ENCODE measurements at regions not wholly inside any gene's neighbourhood (a gene's known extent, or its start where the extent isn't known, plus 50 kb on each side); places are given as distances from the start of the nearest gene placed in this dataset.
"Not testable (repeated sequence)": the region's sequence is repeated elsewhere in the genome, so short reads cannot be mapped to it uniquely, and the experiment has no call there.

DNA sequence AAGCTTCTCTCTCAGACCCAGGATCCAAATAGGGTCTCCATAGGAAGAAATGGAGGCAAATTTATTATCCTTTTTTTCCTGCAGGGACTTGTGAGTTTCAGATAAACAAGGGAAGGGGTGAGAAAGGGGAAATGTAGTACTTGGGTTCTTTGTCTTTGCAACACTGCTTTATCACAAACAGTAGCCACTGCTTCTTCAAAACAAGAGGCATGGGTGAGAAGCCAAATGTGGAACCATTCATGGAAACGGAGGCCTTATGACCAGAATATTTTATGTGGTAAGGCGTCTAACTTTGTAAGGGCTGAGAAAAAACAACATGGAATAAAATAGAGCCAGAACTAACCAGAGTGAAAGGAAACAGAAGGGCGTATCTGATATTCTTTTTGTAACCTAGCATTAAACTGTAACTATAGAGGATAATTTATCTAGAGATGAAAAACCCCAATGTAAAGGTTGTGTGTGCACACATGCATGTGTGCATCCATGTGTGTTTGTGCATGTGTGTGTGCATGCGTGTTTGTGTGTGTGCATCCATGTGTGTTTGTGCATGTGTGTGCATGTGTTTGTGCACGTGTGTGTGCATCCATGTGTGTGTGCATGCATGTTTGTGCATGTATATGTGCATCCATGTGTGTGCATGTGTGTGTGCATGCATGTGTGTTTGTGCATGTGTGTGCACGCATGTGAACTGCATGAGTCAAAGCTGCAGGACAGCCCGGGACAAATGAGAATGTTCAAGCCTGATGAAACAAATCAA is 143.3 kb upstream of the SMLR1 start:
- no peak for ATAC-seq (replicated peaks in 6 of 8)
- no peak overlapping the region for H3K27ac ChIP-seq
- in situ Hi-C loops (cut with MboI; ENCODE audit: low pct_unique_long_range_greater_than_20kb in 2 of 9, low sequenced_read_pairs in 9 of 9, unreplicated experiment in 9 of 9): loop anchor here in 3 of 9 experiments (25.0 kb wide), 1 partner anchor 322 kb away; the partner anchor contains the start of gene TMEM200A (in 3 of the 3)
- no peak overlapping the region for H3K4me3 ChIP-seq
- 56 to 100% (median 83%) methylated on average over 1 to 7 of the region's 7 CpGs for WGBS, 10 experiments
- H3K4me1 ChIP-seq (replicated peaks in 1 of 2): peaks cover 4 to 13% of the 10 kb centered on the region in 2 donors

DNA sequence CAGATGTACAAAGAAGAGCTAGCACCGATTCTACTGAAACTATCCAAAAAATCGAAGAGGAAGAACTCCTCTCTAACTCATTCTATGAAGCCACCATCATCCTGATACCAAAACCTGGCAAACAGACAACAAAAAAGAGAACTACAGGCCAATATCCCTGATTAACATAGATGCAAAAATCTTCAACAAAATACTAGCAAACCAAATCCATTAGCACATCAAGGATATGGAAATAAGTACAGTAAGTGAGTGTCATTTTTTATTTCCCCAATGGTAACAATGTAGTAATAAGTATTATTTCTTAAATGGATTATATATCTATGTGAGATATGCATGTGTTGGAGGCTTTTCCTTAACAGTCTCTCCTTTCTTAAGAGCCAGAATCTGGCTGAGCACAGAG is 134.5 kb upstream of the SMLR1 start:
- peak in 3 of 8 experiments; percentile 29 to 68 (median 50) for ATAC-seq (replicated peaks in 6 of 8)
- H3K27ac ChIP-seq: no peak overlapping the region
- in situ Hi-C loops (cut with MboI; ENCODE audit: low pct_unique_long_range_greater_than_20kb in 2 of 9, low sequenced_read_pairs in 9 of 9, unreplicated experiment in 9 of 9): loop anchor here in 4 of 9 experiments (10.0 to 25.0 kb wide), 2 partner anchors 330 to 368 kb away; partner anchors contain the start of gene TMEM200A (in 3 of the 4)
- H3K4me1 ChIP-seq (replicated peaks in 1 of 2): peaks cover 6 to 17% of the 10 kb centered on the region in 2 donors
- WGBS, 10 experiments: 38 to 86% (median 78%) methylated on average over 1 to 2 of the region's 2 CpGs; no CpG with 5 or more reads in 2 of the 10 experiments
- H3K4me3 ChIP-seq: no peak overlapping the region

DNA sequence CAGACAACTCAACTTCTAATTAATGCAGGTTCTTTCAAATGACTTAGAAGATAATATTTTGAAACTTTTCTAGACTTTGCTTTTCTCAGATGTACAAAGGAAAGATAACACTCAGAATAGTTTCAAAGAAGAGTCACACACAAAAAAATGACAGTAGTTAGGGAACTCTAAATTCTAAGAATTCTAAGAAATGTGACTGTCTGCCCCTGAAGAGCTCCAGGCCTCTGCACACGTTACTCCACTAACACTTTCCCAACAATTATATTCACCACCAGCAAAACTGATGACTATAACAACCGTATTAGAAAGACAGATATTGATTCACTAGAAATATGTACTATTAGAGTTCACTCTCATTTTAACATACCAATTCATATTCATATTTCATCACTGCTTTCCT is 133.3 kb upstream of the SMLR1 start:
- 17 to 88% (median 41%) methylated on average over 2 of the region's 2 CpGs; no CpG with 5 or more reads in 2 of the 10 experiments for WGBS, 10 experiments
- no peak overlapping the region for H3K4me3 ChIP-seq
- in situ Hi-C loops (cut with MboI; ENCODE audit: low pct_unique_long_range_greater_than_20kb in 2 of 9, low sequenced_read_pairs in 9 of 9, unreplicated experiment in 9 of 9): loop anchor here in 4 of 9 experiments (10.0 to 25.0 kb wide), 2 partner anchors 332 to 369 kb away; partner anchors contain the start of gene TMEM200A (in 3 of the 4)
- ATAC-seq (replicated peaks in 6 of 8): no peak
- no peak overlapping the region for H3K27ac ChIP-seq
- peaks cover 6 to 17% of the 10 kb centered on the region in 2 donors for H3K4me1 ChIP-seq (replicated peaks in 1 of 2)

DNA sequence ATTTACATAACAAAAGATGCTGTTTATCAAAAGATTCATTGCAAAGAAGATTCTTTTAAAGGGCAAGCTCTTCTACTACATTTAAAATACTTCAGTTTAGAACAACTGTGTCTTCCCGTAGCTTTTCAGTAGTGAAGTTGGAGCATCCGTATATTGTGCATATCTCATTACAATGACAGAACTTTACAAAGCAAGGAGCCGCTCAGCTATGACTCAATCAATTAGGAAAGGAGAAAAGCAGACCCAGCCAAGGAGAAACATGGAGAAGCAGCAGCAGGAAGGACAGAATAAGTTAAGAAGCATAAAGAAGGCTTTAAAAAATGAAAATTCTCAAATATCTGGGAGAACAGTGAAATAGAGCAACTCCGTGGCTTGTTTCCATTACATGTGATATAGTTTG is 132.6 kb upstream of the SMLR1 start:
- in situ Hi-C loops (cut with MboI; ENCODE audit: low pct_unique_long_range_greater_than_20kb in 2 of 9, low sequenced_read_pairs in 9 of 9, unreplicated experiment in 9 of 9): loop anchor here in 4 of 9 experiments (10.0 to 25.0 kb wide), 2 partner anchors 332 to 370 kb away; partner anchors contain the start of gene TMEM200A (in 3 of the 4)
- Histone ChIP-seq H3K4me1 (replicated peaks in 1 of 2) (peaks cover 6 to 17% of the 10 kb centered on the region in 2 donors), H3K4me3 (no peak overlapping the region), H3K27ac (no peak overlapping the region)
- peak in 4 of 8 experiments; percentile 31 to 53 (median 38) for ATAC-seq (replicated peaks in 6 of 8)
- WGBS, 10 experiments: 30 to 83% (median 71%) methylated on average over 1 to 4 of the region's 4 CpGs; no CpG with 5 or more reads in 1 of the 10 experiments

DNA sequence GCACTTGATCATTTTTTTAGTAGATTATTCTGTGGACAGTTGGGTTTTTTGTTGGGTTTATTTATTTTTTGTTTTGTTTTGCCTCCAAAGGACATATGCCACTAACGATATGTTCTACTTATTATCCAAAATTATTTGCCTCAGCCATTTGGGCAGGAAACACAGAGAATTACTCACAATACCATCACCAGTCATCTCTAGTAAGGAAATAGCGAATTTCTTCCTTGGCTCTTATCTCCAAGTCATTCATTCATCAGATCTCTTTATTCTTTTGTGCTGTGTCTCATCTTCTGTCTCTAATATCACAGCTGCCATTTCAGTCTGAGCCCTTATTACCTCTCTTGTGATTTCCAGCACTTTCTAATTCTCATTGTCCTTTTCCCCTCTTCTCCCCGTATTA is 130.4 kb upstream of the SMLR1 start:
- Histone ChIP-seq H3K4me3 (no peak overlapping the region), H3K4me1 (replicated peaks in 1 of 2) (peaks cover 6 to 17% of the 10 kb centered on the region in 2 donors), H3K27ac (no peak overlapping the region)
- WGBS, 10 experiments: 22 to 96% (median 84%) methylated on average over 2 to 3 of the region's 3 CpGs
- in situ Hi-C loops (cut with MboI; ENCODE audit: low pct_unique_long_range_greater_than_20kb in 2 of 9, low sequenced_read_pairs in 9 of 9, unreplicated experiment in 9 of 9): loop anchor here in 4 of 9 experiments (10.0 to 25.0 kb wide), 2 partner anchors 335 to 372 kb away; partner anchors contain the start of gene TMEM200A (in 3 of the 4)
- no peak for ATAC-seq (replicated peaks in 6 of 8)

DNA sequence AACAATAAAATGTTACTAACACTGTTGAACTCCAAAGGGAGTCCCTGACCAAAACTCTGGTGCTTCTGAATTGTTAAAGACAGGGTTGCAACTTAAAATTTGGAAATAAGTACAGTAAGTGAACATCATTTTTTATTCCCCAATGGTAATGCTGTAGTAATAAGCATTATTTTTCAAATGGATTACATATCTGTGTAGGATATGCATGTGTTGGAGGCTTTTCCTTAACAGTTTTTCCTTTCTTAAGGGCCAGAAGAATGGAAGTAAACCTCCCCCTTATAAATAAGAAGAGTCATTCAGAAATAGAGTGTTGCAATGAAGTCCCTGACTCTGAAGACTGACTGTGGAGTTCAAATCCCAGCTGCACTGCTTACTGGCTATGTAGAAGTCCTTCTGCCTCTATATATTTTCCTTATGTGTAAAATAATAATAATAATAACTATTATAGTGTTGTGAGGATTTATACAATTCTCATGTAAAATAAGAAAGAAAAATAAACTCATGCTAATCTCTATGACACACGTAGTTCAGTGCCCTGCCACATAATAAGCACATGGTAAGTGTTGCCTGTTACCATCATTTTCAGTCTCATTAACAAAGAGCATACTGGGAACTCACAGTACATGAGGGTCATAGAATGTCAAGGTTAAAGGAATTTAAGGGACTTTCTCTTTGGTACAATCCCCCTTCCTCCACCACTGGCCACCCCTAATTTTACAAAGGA is 129.8 kb upstream of the SMLR1 start:
- no peak overlapping the region for H3K4me3 ChIP-seq

DNA sequence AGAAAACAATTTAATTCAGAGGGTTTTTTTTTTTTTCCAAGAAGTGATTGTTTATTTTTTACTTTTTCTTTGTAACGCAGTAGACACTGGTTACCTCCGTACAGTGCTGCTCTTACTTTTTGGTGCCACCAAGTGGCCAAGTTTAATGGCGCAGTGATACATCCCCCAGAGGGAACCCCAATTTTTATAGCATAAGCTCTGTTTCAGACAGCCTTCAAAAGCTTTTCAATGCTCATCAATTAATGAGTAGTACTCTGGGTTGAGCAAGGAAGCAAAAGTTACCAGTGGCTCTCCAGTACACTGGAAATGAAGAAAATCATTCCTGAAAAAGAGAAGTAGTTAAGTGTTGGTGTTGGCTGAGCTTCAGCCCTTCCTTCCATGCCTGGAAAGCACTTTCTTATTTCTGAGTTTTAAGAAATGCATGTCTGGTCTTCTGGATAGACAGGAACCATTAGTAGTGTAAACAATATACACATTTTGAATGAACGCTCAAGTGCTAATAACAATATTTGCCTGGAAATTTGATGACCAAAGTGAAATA is 129.1 kb upstream of the SMLR1 start:
- 0 to 61% (median 24%) methylated on average over 1 to 4 of the region's 4 CpGs for WGBS, 10 experiments
- in situ Hi-C loops (cut with MboI; ENCODE audit: low pct_unique_long_range_greater_than_20kb in 2 of 9, low sequenced_read_pairs in 9 of 9, unreplicated experiment in 9 of 9): loop anchor here in 4 of 9 experiments (10.0 to 25.0 kb wide), 2 partner anchors 336 to 373 kb away; partner anchors contain the start of gene TMEM200A (in 3 of the 4)
- ATAC-seq (replicated peaks in 6 of 8): peak; percentile 91 to 99 (median 96)
- Histone ChIP-seq H3K4me3 (no peak overlapping the region), H3K27ac (no peak overlapping the region), H3K4me1 (replicated peaks in 1 of 2) (peaks cover 6 to 17% of the 10 kb centered on the region in 2 donors)

More for the DNA sequence above, 129.8 kb upstream of the SMLR1 start:
- Histone ChIP-seq H3K4me1 (replicated peaks in 1 of 2) (peaks cover 6 to 17% of the 10 kb centered on the region in 2 donors), H3K27ac (no peak overlapping the region)
- in situ Hi-C loops (cut with MboI; ENCODE audit: low pct_unique_long_range_greater_than_20kb in 2 of 9, low sequenced_read_pairs in 9 of 9, unreplicated experiment in 9 of 9): loop anchor here in 4 of 9 experiments (10.0 to 25.0 kb wide), 2 partner anchors 335 to 373 kb away; partner anchors contain the start of gene TMEM200A (in 3 of the 4)
- peak; percentile 54 to 75 (median 68) for ATAC-seq (replicated peaks in 6 of 8)
- WGBS, 10 experiments: 0 to 40% (median 33%) methylated on average over 1 of the region's 1 CpG; no CpG with 5 or more reads in 5 of the 10 experiments

DNA sequence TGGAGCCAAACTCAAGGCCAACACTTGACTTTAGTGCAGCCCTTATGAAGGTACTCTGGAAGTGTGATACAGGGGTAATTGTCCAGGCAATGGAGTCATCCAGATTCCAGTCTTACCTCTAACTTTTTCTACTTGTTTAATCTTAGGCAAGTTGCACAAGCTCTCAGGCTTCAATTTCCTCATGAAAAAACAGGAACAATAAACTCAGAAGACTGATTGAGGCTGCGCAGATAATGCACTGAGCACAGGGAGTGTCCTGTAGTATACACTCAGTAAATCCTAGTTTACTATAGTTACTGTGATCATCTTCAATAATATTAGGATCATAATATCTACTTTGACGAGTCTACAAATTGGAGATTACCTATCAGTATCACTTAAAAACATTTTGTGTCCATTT is 127.5 kb upstream of the SMLR1 start:
- whole genome bisulfite sequencing, 10 experiments: 48 to 100% (median 89%) methylated on average over 1 to 2 of the region's 2 CpGs; no CpG with 5 or more reads in 2 of the 10 experiments
- Histone ChIP-seq H3K4me1 (replicated peaks in 1 of 2) (peaks cover 0 to 7% of the 10 kb centered on the region in 2 donors), H3K4me3 (no peak overlapping the region), H3K27ac (no peak overlapping the region)
- ATAC-seq (replicated peaks in 6 of 8): no peak
- in situ Hi-C loops (cut with MboI; ENCODE audit: low pct_unique_long_range_greater_than_20kb in 2 of 9, low sequenced_read_pairs in 9 of 9, unreplicated experiment in 9 of 9): loop anchor here in 5 of 9 experiments (10.0 to 25.0 kb wide), 2 partner anchors 337 to 375 kb away; partner anchors contain the start of gene TMEM200A (in 4 of the 5)

DNA sequence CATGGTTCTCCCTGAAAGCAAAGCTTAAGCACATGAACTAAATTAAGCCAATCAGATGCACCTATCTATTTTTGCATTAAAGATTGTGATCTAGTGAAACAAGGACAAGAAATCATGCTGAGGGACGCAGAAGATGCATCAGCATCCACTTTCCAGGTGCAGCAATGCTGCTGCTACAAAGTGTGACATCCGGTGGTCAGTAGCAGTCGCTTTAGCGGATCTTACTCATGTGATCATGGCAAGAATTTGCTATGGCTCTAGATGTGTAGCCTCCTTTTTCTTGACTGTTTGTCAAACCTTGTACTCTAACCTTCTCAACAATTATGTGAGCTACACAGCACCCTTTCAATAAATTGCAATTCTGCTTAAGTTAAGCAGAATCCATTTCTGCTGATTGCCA is 126.8 kb upstream of the SMLR1 start:
- ATAC-seq (replicated peaks in 6 of 8): no peak
- H3K4me3 ChIP-seq: no peak overlapping the region
- 57 to 100% (median 88%) methylated on average over 1 to 4 of the region's 4 CpGs; no CpG with 5 or more reads in 2 of the 10 experiments for WGBS, 10 experiments
- H3K4me1 ChIP-seq (replicated peaks in 1 of 2): peaks cover 0 to 4% of the 10 kb centered on the region in 2 donors
- in situ Hi-C loops (cut with MboI; ENCODE audit: low pct_unique_long_range_greater_than_20kb in 2 of 9, low sequenced_read_pairs in 9 of 9, unreplicated experiment in 9 of 9): loop anchor here in 1 of 9 experiments (25.0 kb wide), 1 partner anchor 338 kb away; the partner anchor contains the start of gene TMEM200A
- H3K27ac ChIP-seq: no peak overlapping the region

DNA sequence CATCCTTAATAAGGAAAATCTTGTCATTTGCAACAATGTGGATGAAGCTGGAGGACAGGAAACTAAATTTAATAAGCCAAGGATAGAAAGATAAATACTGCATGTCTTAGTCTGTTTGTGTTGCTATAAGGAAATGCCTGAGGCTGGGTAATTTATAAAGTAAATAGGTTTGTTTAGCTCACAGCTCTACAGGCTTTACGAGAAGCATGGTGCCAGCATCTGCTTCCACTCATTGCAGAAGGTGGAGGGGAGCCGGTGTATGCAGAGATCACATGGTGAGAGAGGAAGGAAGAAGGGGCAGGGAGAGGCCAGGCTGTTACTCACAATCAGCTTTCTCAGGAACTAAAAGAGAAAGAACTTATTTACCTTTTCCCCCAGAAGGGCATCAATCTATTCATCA is 118.9 kb upstream of the SMLR1 start:
- in situ Hi-C loops (cut with MboI; ENCODE audit: low pct_unique_long_range_greater_than_20kb in 2 of 9, low sequenced_read_pairs in 9 of 9, unreplicated experiment in 9 of 9): loop anchor here in 1 of 9 experiments (25.0 kb wide), 1 partner anchor 346 kb away; the partner anchor contains the start of gene TMEM200A
- Histone ChIP-seq H3K4me1 (replicated peaks in 1 of 2) (peaks cover 11 to 13% of the 10 kb centered on the region in 2 donors), H3K27ac (no peak overlapping the region), H3K4me3 (no peak overlapping the region)
- ATAC-seq (replicated peaks in 6 of 8): peak in 4 of 8 experiments; percentile 56 to 97 (median 78)
- 0 to 83% (median 52%) methylated on average over 1 to 2 of the region's 2 CpGs; no CpG with 5 or more reads in 3 of the 10 experiments for WGBS, 10 experiments

DNA sequence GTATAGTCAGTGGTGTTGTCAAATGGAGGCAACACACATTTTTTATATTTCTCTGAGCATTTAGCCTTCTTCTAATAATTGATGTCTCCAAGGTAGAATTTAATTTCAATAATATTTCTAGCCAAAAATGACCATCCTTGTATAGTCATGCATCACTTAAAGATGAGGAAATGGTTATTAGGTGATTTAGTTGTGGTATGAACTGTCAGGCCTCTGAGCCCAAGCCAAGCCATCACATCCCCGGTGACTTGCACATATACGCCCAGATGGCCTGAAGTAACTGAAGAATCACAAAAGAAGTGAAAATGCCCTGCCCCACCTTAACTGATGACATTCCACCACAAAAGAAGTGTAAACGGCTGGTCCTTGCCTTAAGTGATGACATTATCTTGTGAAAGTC is 115.6 kb upstream of the SMLR1 start:
- not testable (repeated sequence) for H3K27ac ChIP-seq; H3K4me3 ChIP-seq; ATAC-seq (replicated peaks in 6 of 8)
- peaks cover 34 to 40% of the 10 kb centered on the region in 2 donors for H3K4me1 ChIP-seq (replicated peaks in 1 of 2)
- WGBS, 10 experiments: 58 to 100% (median 77%) methylated on average over 1 to 2 of the region's 3 CpGs; no CpG with 5 or more reads in 6 of the 10 experiments
- in situ Hi-C loops (cut with MboI; ENCODE audit: low pct_unique_long_range_greater_than_20kb in 2 of 9, low sequenced_read_pairs in 9 of 9, unreplicated experiment in 9 of 9): loop anchor here in 1 of 9 experiments (25.0 kb wide), 1 partner anchor 349 kb away; the partner anchor contains the start of gene TMEM200A

DNA sequence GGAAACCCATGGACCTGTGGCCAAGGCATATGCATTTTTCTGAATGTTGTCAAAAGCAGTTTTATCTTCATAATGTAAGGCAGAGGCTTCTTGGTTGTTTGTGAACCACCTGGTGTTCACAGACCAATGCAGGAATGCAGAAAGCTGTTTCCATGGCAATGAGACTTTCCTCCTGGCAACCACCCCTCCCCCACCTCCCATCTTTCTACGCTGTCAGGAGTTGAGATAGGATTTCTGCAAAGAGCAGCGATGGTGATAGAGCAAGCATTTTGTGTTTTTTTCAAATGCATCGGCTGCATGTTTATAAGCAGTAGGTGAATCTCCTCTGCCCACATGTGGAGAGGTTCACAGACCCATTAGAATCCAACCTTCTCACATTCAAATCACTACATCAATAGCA is 114.1 kb upstream of the SMLR1 start:
- Histone ChIP-seq H3K4me1 (replicated peaks in 1 of 2) (peaks cover 34 to 42% of the 10 kb centered on the region in 2 donors), H3K4me3 (no peak overlapping the region), H3K27ac (peak overlapping the region in 1 of 2 donors; percentile 43)
- peak in 5 of 8 experiments; percentile 96 to 98 (median 98) for ATAC-seq (replicated peaks in 6 of 8)
- in situ Hi-C loops (cut with MboI; ENCODE audit: low pct_unique_long_range_greater_than_20kb in 2 of 9, low sequenced_read_pairs in 9 of 9, unreplicated experiment in 9 of 9): loop anchor here in 1 of 9 experiments (25.0 kb wide), 1 partner anchor 351 kb away; the partner anchor contains the start of gene TMEM200A
- 0 to 80% (median 14%) methylated on average over 1 to 3 of the region's 3 CpGs; no CpG with 5 or more reads in 4 of the 10 experiments for WGBS, 10 experiments
